Nephron (organoid): ENCODE measurements at regions not wholly inside any gene's neighbourhood (a gene's known extent, or its start where the extent isn't known, plus 50 kb on each side); places are given as distances from the start of the nearest gene placed in this dataset.

Experiments used
- H3K27ac Mint-ChIP-seq, 3 experiments: 2 replicates each; pipeline ENCODE4 v1.8.0; 2020; ENCODE audit warnings: mixed read lengths in 3 of 3, mild to moderate bottlenecking in 2 of 3, moderate library complexity in 1 of 3
- H3K27me3 Mint-ChIP-seq: 2 replicates; pipeline ENCODE4 v1.8.0; 2021; ENCODE audit warnings: low read depth, mild to moderate bottlenecking, moderate library complexity, mixed read lengths
- H3K36me3 Mint-ChIP-seq: 2 replicates; pipeline ENCODE4 v1.8.0; 2020; ENCODE audit warnings: low read depth, mixed read lengths
- H3K4me1 Mint-ChIP-seq: 2 replicates; pipeline ENCODE4 v1.8.0; 2020; ENCODE audit warnings: mixed read lengths
- H3K4me3 Mint-ChIP-seq, 3 experiments: 2 replicates each; pipeline ENCODE4 v1.8.0; 2020; ENCODE audit warnings: mild to moderate bottlenecking in 3 of 3, mixed read lengths in 3 of 3, moderate library complexity in 2 of 3
- H3K9me3 Mint-ChIP-seq: 2 replicates; pipeline ENCODE4 v1.8.0; 2020; ENCODE audit warnings: mixed read lengths
- TF ChIP-seq, protein P1 (sequence below), 3 experiments: fragments of 200-600 bp; sonication (generic); IDR thresholded peaks; one replicate each; pipeline ENCODE4 v1.5.0; 2021; ENCODE audit warnings: antibody characterized with exemption in 3 of 3; ENCODE audit not compliant: unreplicated experiment in 3 of 3

DNA sequence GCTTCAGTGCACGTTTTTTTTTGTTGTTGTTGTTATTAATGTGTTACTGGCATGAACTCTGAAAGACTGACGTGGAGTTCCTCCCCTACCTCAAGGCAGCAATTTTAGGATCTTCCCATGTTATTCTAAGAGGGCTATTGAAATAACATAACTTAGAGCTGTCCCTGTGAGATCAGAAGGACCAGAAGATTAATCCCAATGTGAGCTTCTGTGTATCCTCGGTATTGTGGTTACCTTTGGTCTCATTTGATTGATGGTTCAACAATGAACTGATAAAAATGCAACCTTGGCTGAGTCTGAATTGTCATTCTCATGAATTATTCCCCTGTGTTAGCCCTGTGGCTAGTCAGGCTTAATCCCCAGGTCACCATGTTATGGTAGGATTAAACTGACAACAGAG, 394.1 kb downstream of the TRIB2 start:
- TF ChIP-seq, protein P1, sequence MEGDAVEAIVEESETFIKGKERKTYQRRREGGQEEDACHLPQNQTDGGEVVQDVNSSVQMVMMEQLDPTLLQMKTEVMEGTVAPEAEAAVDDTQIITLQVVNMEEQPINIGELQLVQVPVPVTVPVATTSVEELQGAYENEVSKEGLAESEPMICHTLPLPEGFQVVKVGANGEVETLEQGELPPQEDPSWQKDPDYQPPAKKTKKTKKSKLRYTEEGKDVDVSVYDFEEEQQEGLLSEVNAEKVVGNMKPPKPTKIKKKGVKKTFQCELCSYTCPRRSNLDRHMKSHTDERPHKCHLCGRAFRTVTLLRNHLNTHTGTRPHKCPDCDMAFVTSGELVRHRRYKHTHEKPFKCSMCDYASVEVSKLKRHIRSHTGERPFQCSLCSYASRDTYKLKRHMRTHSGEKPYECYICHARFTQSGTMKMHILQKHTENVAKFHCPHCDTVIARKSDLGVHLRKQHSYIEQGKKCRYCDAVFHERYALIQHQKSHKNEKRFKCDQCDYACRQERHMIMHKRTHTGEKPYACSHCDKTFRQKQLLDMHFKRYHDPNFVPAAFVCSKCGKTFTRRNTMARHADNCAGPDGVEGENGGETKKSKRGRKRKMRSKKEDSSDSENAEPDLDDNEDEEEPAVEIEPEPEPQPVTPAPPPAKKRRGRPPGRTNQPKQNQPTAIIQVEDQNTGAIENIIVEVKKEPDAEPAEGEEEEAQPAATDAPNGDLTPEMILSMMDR (IDR thresholded peaks at IDR 0.05; ENCODE audit: unreplicated experiment in 3 of 3): no peak
- H3K4me3 Mint-ChIP-seq: no peak overlapping the region
- H3K27me3 Mint-ChIP-seq: peaks cover 4% of the 10 kb centered on the region
- H3K36me3 Mint-ChIP-seq: no peaks in the 10 kb centered on the region
- H3K9me3 Mint-ChIP-seq: peaks cover 2% of the 10 kb centered on the region
- H3K27ac Mint-ChIP-seq: no peak overlapping the region
- no peaks in the 10 kb centered on the region for H3K4me1 Mint-ChIP-seq

DNA sequence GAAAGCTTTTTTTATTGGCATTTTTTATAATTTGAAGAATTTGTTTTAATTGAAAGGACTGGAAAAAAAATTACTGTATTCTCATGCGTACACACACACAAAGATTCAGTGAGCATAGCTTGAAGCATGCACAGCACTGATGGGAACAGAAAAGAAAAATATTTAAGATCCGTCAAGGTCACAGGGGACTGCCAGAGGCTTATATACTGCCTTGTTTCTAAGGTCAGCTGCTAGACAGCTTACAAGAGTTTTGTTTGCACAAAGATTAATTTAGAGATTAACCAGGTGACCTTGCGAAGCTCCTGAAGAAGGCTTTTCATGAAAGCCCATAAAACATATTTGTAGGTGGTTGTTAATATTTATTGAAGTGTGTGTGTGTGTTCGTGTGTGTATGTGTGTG, 396.3 kb downstream of the TRIB2 start:
- peak overlapping the region in 1 of 3 experiments; percentile 19 for H3K27ac Mint-ChIP-seq
- no peaks in the 10 kb centered on the region for H3K4me1 Mint-ChIP-seq
- peaks cover 8% of the 10 kb centered on the region for H3K27me3 Mint-ChIP-seq
- H3K4me3 Mint-ChIP-seq: no peak overlapping the region
- TF ChIP-seq, protein P1 (IDR thresholded peaks at IDR 0.05; ENCODE audit: unreplicated experiment in 3 of 3): no peak
- no peaks in the 10 kb centered on the region for H3K36me3 Mint-ChIP-seq
- H3K9me3 Mint-ChIP-seq: peaks cover 2% of the 10 kb centered on the region

DNA sequence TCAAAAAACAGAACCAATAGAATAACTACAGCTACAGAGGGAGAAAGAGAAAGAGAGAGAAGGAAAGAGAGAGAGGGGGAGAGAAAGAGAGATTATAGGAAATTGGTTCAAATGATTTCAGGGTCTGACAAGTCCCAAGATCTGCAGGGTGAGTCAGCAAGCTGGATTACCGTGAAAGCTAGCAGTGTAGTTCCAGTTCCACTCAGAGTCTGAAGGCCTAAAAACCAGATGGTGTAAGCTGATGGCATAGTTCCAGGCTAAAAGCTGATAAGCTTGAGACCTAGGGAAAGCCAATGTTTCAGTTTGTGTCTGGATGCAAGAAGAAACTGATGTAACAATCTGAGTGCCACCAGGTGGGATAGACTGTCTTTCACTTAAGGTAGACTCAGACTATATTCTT, 397.7 kb downstream of the TRIB2 start:
- Mint-ChIP-seq H3K36me3 (no peaks in the 10 kb centered on the region), H3K4me1 (no peaks in the 10 kb centered on the region), H3K9me3 (peaks cover 2% of the 10 kb centered on the region), H3K27me3 (peaks cover 4% of the 10 kb centered on the region), H3K27ac (no peak overlapping the region), H3K4me3 (no peak overlapping the region)
- TF ChIP-seq, protein P1 (IDR thresholded peaks at IDR 0.05; ENCODE audit: unreplicated experiment in 3 of 3): no peak

DNA sequence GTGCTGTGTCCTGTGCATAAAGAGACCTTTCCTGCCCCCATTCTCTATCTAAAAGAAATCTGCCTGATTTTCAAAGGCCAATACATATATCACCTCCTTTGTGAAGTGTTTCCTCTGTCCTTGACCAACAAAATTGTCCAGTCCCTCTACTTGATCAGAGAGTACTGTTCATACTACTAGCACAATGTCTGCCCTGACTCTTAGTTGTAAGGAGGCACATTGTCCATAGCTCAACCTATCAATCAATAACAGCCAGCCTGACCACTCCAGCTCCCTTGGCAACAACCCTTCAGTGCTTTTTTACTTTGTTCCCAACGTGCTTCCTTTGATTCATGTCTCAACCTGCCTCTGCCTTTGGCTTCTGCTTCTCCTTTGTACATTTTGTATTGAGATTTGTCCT, 398.9 kb downstream of the TRIB2 start:
- H3K27ac Mint-ChIP-seq: peak overlapping the region in 1 of 3 experiments; percentile 62

DNA sequence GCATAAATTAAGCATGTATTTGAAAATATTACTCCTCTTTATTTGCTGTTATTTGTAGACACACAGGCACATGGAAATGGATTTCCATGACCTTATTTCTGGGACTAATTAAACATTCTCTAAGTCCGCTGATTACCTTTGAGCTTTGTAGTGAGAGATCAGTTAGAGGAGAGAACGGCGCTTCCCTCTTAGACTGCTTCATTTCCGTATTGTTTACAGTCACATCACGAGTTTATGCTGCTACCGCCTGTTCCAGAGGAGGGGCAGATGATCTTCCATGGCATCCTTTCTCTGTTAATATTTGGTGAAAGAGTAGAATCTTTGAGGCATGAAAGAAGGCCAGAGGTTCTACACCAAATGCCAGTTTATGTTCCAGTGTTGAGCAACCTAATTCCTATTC, 404.4 kb downstream of the TRIB2 start:
- Mint-ChIP-seq H3K4me1 (no peaks in the 10 kb centered on the region), H3K36me3 (no peaks in the 10 kb centered on the region), H3K9me3 (no peaks in the 10 kb centered on the region), H3K4me3 (no peak overlapping the region), H3K27ac (peak overlapping the region in 1 of 3 experiments; percentile 49), H3K27me3 (peaks cover 4% of the 10 kb centered on the region)
- TF ChIP-seq, protein P1 (IDR thresholded peaks at IDR 0.05; ENCODE audit: unreplicated experiment in 3 of 3): no peak

More for the DNA sequence above, 398.9 kb downstream of the TRIB2 start:
- Mint-ChIP-seq H3K4me1 (no peaks in the 10 kb centered on the region), H3K27me3 (peaks cover 4% of the 10 kb centered on the region), H3K4me3 (no peak overlapping the region), H3K36me3 (no peaks in the 10 kb centered on the region), H3K9me3 (no peaks in the 10 kb centered on the region)
- TF ChIP-seq, protein P1 (IDR thresholded peaks at IDR 0.05; ENCODE audit: unreplicated experiment in 3 of 3): no peak

DNA sequence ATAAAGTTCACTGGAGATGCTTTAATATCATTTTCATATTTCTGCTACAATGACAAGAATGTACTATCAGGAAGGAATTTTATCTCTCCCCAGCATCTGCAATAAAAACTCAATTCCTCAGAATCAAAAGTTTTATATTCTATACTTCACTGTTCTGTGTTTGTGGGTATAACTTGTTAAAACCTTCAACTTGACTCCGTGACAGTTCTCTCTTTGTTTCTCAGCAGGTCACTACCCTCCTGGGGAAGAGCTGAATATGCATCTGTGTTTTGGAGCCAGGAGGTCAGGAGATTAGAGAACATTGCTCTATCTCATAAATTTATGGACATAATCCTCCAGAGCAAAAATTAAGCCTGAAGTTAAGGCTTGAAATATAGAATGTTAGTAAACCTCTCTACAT, 411.4 kb downstream of the TRIB2 start:
- TF ChIP-seq, protein P1 (IDR thresholded peaks at IDR 0.05; ENCODE audit: unreplicated experiment in 3 of 3): no peak
- Mint-ChIP-seq H3K4me1 (peaks cover 7% of the 10 kb centered on the region), H3K4me3 (no peak overlapping the region), H3K9me3 (peaks cover 3% of the 10 kb centered on the region), H3K27ac (peak overlapping the region in 1 of 3 experiments; percentile 33), H3K36me3 (no peaks in the 10 kb centered on the region), H3K27me3 (no peaks in the 10 kb centered on the region)
